ENCODE measurements at regions not wholly inside any gene's neighbourhood (a gene's known extent, or its start where the extent isn't known, plus 50 kb on each side); places are given as distances from the start of the nearest gene placed in this dataset.

GRCh38 chr11:80350541-80350940, 909.7 kb upstream of the TENM4 start:
- H3K4me1 ChIP-seq (ENCODE audit: insufficient read depth, low read length): no peaks in the 10 kb centered on the region
- intact Hi-C loops (cut with micrococcal nuclease; ENCODE audit: unreplicated experiment): no loop called here
- H3K36me3 ChIP-seq (replicated peaks in 1 of 2; ENCODE audit: control insufficient read depth in 1 of 2, insufficient read depth in 2 of 2, low read length in 2 of 2): no peaks in the 10 kb centered on the region
- TF ChIP-seq ARNTL (CRISPR knock-in tag; IDR thresholded peaks at IDR 0.05): no peak
- no peak for TF ChIP-seq DNMT1 (CRISPR knock-in tag; IDR thresholded peaks at IDR 0.05)
- no peak for TF ChIP-seq ATF2 (CRISPR knock-in tag; IDR thresholded peaks at IDR 0.05)
- TF ChIP-seq ZNF660 (CRISPR knock-in tag; IDR thresholded peaks at IDR 0.05; ENCODE audit: borderline replicate concordance, low read depth): no peak
- TF ChIP-seq KIAA2018 (CRISPR knock-in tag; IDR thresholded peaks at IDR 0.05; ENCODE audit: borderline replicate concordance): no peak
- TF ChIP-seq THAP7 (CRISPR knock-in tag; IDR thresholded peaks at IDR 0.05): no peak
- no peak for TF ChIP-seq TEF (CRISPR knock-in tag; IDR thresholded peaks at IDR 0.05)
- TF ChIP-seq ZNF678 (CRISPR knock-in tag; IDR thresholded peaks at IDR 0.05): no peak
- in situ Hi-C loops (cut with HindIII; ENCODE audit: extremely low pct_ligation_motif_present, low pct_unique_long_range_greater_than_20kb): no loop called here
- no peak overlapping the region for H3K4me2 ChIP-seq (ENCODE audit: low read depth, low read length)
- CTCF ChIA-PET (ENCODE audit: low intra/inter-chr PET ratio, low total read pairs): no interaction called here
- H3K27ac ChIP-seq (ENCODE audit: extremely low read length, insufficient read depth, low read length): no peak overlapping the region
- 34% methylated on average over 3 of the region's 3 CpGs for WGBS (ENCODE audit: low lambda C conversion rate)
- POLR2A ChIA-PET: no interaction called here
- ATAC-seq: no peak
- BruUV-seq (replicated peaks): no TSS peak
- no peaks in the 10 kb centered on the region for H3K27me3 ChIP-seq (ENCODE audit: control insufficient read depth in 1 of 2, insufficient read depth in 2 of 2, low read length in 2 of 2)
- DNase-seq (ENCODE audit: low spot score): no peak
- no peak overlapping the region for H2AFZ ChIP-seq (ENCODE audit: low read length)
- no peak for FAIRE-seq
- H3K79me2 ChIP-seq (ENCODE audit: insufficient read depth, low read length): no peaks in the 10 kb centered on the region
- H4K20me1 ChIP-seq (ENCODE audit: insufficient read depth, low read length): no peaks in the 10 kb centered on the region
- no peak overlapping the region for H3K9ac ChIP-seq (ENCODE audit: insufficient read depth, low read depth, low read length)
- H3K4me3 ChIP-seq (replicated peaks in 1 of 3; ENCODE audit: insufficient read depth in 1 of 3, low read depth in 2 of 3, low read length in 3 of 3): no peak overlapping the region
- no peaks in the 10 kb centered on the region for H3K9me3 ChIP-seq (ENCODE audit: low read length)
